UCSD-AML1 (cell line): ENCODE measurements at regions not wholly inside any gene's neighbourhood (a gene's known extent, or its start where the extent isn't known, plus 50 kb on each side); places are given as distances from the start of the nearest gene placed in this dataset.

ENCODE experiments used
- DNase-seq: peaks from one replicate; lab custom pipeline; 2025; ENCODE audit not compliant: unreplicated experiment; lab: John Stamatoyannopoulos, UW

GRCh38 chr6:149264629-149265028 lies 52.9 kb upstream of the TAB2 start:
- no peak for DNase-seq

GRCh38 chr6:149265945-149266344 lies 51.6 kb upstream of the TAB2 start:
- DNase-seq, result no peak

GRCh38 chr6:149266659-149267058 lies 50.9 kb upstream of the TAB2 start:
- no peak for DNase-seq

GRCh38 chr6:149267072-149267471 lies 50.4 kb upstream of the TAB2 start:
- no peak for DNase-seq

GRCh38 chr6:149267513-149268043 lies 49.9 kb upstream of the TAB2 start:
- DNase-seq, result no peak
